A673 (cell line): ENCODE measurements at regions not wholly inside any gene's neighbourhood (a gene's known extent, or its start where the extent isn't known, plus 50 kb on each side); places are given as distances from the start of the nearest gene placed in this dataset.

ENCODE experiments used
- CTCF ChIP-seq: fragments of 300-800, 200-600 bp; sonication (generic); conservative IDR thresholded peaks from 2 replicates; pipeline ENCODE4 v1.5.1; 2017; ENCODE audit warnings: low read depth, mild to moderate bottlenecking, antibody characterized with exemption, low read length, moderate library complexity, mixed read lengths
- EZH2 ChIP-seq: fragments of 200-600 bp; sonication (generic); IDR thresholded peaks from 2 replicates; pipeline ENCODE4 v1.6.1; 2017; ENCODE audit warnings: borderline replicate concordance, low read depth, mild to moderate bottlenecking, mixed read lengths, antibody characterized with exemption, low read length; ENCODE audit not compliant: poor library complexity, severe bottlenecking

- TF ChIP-seq CTCF (no peak), EZH2 (no peak)
Observed at GRCh38 chr18:10036479-10036878, 122.7 kb downstream of the VAPA start.
